ENCODE measurements at regions not wholly inside any gene's neighbourhood (a gene's known extent, or its start where the extent isn't known, plus 50 kb on each side); places are given as distances from the start of the nearest gene placed in this dataset.
A peak's percentile ranks its signal among the peaks of the same experiment; 100 is the strongest.
"Not testable (repeated sequence)": the region's sequence is repeated elsewhere in the genome, so short reads cannot be mapped to it uniquely, and the experiment has no call there.

DNA sequence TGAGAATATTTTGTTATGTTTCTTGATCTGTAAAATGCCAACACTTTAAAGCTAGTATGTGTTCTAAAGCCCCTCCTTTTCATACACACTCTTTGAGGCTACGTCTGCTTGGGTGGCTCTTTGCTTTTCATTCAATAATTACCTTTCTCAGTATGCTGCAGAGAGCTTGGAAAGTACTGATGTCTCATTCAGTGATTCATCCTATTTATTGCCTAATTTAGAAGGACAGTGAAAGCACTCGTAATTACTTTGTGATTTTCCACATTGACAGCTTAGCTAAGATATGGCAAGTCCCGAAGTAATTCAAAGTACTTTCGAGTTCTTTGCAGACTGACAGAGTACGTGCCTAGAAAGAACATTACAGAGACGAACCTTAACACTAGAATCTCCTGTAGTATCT lies 57.2 kb downstream of the BMP15 start:
- no peak for DNase-seq (ENCODE audit: low read depth in 3 of 3)

DNA sequence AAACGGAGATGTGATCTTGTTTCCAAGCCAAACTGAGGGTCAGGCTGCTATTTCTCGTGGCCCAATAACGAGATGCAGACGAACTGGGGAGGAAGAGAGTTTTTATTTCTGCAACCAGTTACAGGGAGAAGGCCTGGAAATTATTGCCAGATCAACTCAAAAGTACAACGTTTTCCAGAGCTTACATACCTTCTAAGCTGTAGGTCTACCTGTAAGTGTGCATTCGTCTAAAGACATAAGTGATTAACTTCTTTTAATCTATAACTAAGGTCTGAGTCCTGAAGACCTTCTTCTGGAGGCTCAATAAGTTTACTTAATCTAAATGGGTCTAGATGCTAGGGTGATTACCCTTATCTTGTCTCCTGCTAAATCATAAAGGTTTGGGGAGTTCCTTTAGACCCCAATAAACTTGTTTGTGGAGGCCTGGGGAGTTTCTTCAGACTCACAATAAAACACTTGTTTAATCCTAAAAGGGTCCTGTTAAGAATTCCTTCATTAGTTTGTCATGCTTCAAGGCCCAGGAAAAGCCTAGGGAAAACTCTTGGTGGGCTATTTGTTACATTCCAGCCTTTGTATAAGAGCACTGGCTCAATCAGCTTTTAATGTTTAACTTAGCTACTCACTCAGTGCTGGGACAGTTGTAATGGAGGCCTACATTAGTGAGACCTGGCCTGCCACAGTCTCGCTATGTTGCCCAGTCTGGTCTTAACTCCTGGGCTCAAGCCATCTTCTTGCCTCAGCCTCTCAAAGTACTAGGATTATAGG lies 58.5 kb downstream of the BMP15 start:
- DNase-seq (ENCODE audit: low read depth in 3 of 3) = not testable (repeated sequence)

GRCh38 chrX:50971395-50971794 lies 60.9 kb downstream of the BMP15 start:
- peak in 1 of 3 donors; percentile 0 for DNase-seq (ENCODE audit: low read depth in 3 of 3)

DNA sequence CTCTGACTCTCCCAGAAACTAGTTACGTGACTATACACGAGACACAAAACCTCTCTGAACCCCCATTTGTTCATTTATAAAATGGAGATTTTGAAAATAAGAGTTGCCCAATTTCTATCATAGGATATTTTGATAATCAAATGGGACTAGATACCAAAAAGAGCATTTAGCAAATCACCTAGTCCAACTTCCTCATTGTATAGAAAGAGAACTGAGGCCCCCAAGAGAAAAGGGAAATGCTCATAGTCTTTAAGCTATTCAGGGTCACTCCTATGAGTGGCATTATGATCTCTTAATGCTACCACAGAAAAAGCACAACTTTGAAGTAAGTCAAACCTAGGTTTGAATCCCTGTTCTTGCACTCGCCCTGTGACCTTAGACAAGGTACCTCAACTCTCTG lies 62.7 kb downstream of the BMP15 start:
- no peak for DNase-seq (ENCODE audit: low read depth in 3 of 3)

- DNase-seq (ENCODE audit: low read depth in 3 of 3) = no peak
Measured at GRCh38 chrX:50978920-50979682, 68.6 kb downstream of the BMP15 start.

DNA sequence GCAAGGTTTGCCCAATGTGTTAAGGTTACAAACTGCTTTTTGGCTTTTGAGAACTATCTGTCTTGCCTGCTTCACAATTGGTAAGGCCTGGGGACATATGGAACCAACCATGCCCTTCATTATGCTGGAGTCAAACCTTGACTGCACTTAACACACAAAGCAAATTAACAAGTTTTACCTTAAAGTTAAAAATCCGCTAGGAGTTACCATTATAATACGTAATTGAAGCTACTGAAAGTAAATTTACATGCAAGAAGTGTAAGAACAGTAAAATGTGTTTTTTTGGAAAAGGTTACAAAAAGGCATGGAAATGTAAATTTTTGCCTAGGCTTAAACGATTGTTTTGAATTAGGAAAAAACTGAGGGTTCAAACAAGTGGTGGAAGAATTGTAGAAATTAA lies 69.7 kb downstream of the BMP15 start:
- no peak for DNase-seq (ENCODE audit: low read depth in 3 of 3)

- DNase-seq (ENCODE audit: low read depth in 3 of 3) = peak in 1 of 3 donors; percentile 9
Measured at GRCh38 chrX:50988649-50989048, 78.1 kb downstream of the BMP15 start.

- no peak for DNase-seq (ENCODE audit: low read depth in 3 of 3)
Measured at GRCh38 chrX:50996930-50997329, 86.4 kb downstream of the BMP15 start.

GRCh38 chrX:51000384-51000783 lies 89.8 kb downstream of the BMP15 start:
- not testable (repeated sequence) for DNase-seq (ENCODE audit: low read depth in 3 of 3)

GRCh38 chrX:51001733-51002632 lies 91.4 kb downstream of the BMP15 start:
- not testable (repeated sequence) for DNase-seq (ENCODE audit: low read depth in 3 of 3)

GRCh38 chrX:51006064-51006463 lies 95.5 kb downstream of the BMP15 start:
- no peak for DNase-seq (ENCODE audit: low read depth in 3 of 3)

- no peak for DNase-seq (ENCODE audit: low read depth in 3 of 3)
Measured at GRCh38 chrX:51024106-51024696, 113.7 kb downstream of the BMP15 start.

- no peak for DNase-seq (ENCODE audit: low read depth in 3 of 3)
Measured at GRCh38 chrX:51026862-51027261, 116.3 kb downstream of the BMP15 start.

- DNase-seq (ENCODE audit: low read depth in 3 of 3) = no peak
Measured at GRCh38 chrX:51035746-51036145, 125.2 kb downstream of the BMP15 start.

DNA sequence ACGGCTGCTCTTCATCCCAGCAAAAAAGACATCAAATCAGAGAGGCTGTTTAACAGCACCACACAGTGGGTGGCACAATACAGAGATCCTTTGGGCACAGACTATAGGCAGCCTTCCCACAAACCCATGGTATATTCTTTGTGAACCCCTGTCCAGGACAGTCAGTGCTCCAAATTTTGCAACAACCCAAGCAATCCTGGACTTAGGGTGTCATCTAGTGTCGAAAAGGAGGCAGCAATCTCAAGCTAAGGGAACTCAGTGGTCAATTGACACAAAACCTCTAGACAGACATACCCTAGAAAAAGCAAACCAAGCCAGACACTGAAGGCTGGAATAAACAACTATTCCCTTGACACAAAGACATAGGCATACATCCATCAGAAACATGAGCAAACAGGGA lies 137.4 kb downstream of the BMP15 start:
- DNase-seq (ENCODE audit: low read depth in 3 of 3) = no peak

DNA sequence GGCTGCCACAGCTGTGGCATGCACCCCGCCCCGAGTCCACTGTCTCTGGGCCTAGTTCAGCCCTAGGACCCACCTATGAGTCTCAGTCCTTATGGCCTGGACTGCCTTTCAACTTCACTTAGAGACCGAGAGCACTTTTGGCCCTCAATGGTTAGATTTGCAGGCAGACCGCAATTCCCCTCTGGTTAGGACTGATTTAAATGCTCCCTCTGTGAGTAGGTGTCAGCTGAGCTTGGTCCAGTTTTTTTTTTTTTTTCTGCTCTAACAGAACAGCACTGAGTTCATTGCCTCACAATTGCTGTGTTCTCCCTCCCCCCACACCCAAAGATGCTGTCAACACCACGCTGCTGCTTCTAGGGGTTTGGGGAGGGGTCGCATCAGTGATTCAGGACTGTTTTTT lies 143.2 kb downstream of the BMP15 start:
- no peak for DNase-seq (ENCODE audit: low read depth in 3 of 3)

- DNase-seq (ENCODE audit: low read depth in 3 of 3) = no peak
Measured at GRCh38 chrX:51098046-51098445, 187.5 kb downstream of the BMP15 start.

- DNase-seq (ENCODE audit: low read depth in 3 of 3) = not testable (repeated sequence)
Measured at GRCh38 chrX:51119058-51119926, 208.8 kb downstream of the BMP15 start.

DNA sequence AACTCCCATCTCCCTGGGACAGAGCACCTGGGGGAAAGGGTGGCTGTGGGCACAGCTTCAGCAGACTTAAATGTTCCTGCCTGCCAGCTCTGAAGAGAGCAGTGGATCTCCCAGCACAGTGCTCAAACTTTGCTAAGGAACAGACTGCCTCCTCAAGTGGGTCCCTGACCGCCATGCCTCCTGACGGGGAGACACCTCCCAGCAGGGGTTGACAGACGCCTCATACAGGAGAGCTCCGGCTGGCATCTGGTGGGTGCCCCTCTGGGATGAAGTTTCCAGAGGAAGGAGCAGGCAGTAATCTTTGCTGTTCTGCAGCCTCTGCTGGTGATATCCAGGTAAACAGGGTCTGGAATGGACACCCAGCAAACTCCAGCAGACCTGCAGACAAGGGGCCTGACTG lies 206.9 kb upstream of the NUDT10 start:
- DNase-seq (ENCODE audit: low read depth in 3 of 3) = not testable (repeated sequence)

- peak in 2 of 3 donors; percentile 11 to 31 for DNase-seq (ENCODE audit: low read depth in 3 of 3)
Measured at GRCh38 chrX:51144828-51145442, 187.7 kb upstream of the NUDT10 start.
